SKM-1 treated with dmso at 0.1 percent for 144 hours (cell line): ENCODE measurements at regions not wholly inside any gene's neighbourhood (a gene's known extent, or its start where the extent isn't known, plus 50 kb on each side); places are given as distances from the start of the nearest gene placed in this dataset.

Source experiments
- DNase-seq: peaks from one replicate; lab custom pipeline; 2025; ENCODE audit not compliant: unreplicated experiment; lab: John Stamatoyannopoulos, UW

DNA sequence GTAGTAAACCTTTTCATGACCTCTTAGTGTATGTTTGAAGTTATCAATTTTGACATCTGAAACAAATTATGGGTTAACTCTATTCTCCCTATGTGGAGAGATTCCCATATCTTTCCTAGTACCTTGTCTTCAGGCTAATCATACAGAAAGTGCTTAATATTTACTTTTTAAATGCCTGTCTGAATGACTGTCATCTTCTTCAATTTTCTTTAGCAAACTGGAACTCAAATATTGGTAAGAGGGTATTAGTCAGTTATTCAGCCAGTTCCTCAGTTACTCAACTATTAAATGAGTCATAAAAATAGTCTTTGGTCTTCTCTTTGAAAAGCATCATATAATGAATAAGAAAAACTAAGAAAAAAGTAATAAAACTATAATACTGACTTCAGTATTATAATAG, 1038.0 kb upstream of the PIK3C3 start:
- DNase-seq: no peak

- no peak for DNase-seq
Measured at GRCh38 chr18:40915724-40916123, 1039.3 kb upstream of the PIK3C3 start.

- no peak for DNase-seq
Measured at GRCh38 chr18:40911582-40912254, 1043.3 kb upstream of the PIK3C3 start.

DNA sequence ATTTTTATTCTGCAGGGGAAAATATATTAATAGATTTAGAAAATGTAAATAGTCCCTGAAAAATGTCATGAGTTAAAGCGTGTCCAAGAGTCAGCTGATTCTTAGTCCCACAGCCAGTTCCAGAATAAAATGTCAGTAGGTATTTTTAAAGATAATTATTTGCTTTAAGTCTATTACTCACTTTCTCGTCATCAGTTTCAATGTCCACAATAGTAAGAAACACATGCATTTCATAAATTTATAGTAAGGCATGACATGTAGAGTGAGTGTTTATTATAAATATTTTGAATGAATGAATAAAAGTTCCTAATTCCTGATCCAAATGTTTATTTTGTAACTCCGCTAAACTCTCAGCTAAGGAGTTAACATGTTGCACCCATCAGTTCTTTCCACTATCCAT, 1044.0 kb upstream of the PIK3C3 start:
- no peak for DNase-seq

GRCh38 chr18:40907842-40908241, 1047.2 kb upstream of the PIK3C3 start:
- no peak for DNase-seq

DNA sequence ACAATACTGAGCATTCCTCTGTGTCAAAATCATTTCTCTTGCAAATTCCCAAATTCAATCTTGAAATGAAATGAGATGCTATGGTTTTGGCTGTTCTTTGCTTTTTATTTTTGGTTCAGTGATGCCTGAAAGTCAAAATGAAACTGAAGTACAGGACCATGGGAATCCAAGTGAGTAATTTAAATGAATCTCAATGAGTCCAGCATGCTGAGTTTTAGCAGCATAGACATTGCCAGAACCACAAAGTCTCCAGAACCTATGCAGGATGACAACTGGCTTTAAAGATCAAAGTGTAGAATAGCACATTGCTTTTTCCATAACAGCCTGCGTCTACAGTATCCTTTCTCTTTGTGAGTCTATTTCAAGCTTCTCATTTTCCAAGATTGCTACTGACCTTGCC, 1050.7 kb upstream of the PIK3C3 start:
- no peak for DNase-seq

GRCh38 chr18:40902436-40902835, 1052.6 kb upstream of the PIK3C3 start:
- DNase-seq: no peak

- DNase-seq: no peak
Measured at GRCh38 chr18:40897884-40898283, 1057.2 kb upstream of the PIK3C3 start.

DNA sequence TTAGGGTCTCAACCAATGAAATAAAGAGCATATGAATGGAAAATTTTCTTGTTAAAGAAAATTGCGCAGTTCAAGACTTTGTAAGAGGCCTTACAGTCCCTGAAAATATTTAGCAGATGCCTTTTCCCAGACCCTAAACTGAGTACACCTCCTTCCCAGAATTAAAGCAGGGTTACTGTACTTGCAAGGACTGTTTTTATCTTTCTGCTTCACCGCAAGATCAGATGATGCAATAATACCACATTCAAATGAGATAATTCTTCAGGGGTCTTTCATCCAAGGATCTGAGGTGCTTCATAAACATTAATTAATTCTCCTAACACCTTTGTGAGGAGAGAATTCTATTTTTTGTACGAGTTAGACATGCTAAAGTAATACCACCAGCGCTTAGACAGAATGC, 1071.8 kb upstream of the PIK3C3 start:
- no peak for DNase-seq

- DNase-seq: no peak
Measured at GRCh38 chr18:40882468-40882867, 1072.6 kb upstream of the PIK3C3 start.

- no peak for DNase-seq
Measured at GRCh38 chr18:40878371-40878770, 1076.7 kb upstream of the PIK3C3 start.

- DNase-seq: no peak
Measured at GRCh38 chr18:40877096-40877495, 1077.9 kb upstream of the PIK3C3 start.

GRCh38 chr18:40875101-40875615, 1079.9 kb upstream of the PIK3C3 start:
- DNase-seq: no peak

- DNase-seq: no peak
Measured at GRCh38 chr18:40874233-40874632, 1080.8 kb upstream of the PIK3C3 start.

GRCh38 chr18:40868110-40868858, 1086.8 kb upstream of the PIK3C3 start:
- DNase-seq: peak; percentile 4

DNA sequence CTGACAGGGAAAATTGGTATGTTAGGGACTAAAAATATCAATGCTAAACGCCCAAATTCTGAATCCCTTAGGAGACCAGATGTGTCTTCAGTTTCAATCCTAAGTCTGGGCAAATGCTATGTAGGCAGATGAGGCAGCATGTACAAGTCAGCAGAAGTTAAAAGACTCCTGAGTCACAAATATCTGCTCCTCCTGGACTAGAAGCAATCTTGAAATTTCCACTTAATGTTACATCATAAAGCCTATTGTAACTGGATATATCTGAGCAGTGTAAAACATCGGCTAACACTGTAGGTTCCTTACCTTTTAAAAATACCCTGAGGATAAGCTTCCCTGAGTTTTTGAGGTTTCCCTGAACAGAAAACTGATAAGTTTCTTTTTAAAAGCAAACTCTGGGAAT, 1087.6 kb upstream of the PIK3C3 start:
- no peak for DNase-seq

GRCh38 chr18:40866968-40867367, 1088.1 kb upstream of the PIK3C3 start:
- no peak for DNase-seq

DNA sequence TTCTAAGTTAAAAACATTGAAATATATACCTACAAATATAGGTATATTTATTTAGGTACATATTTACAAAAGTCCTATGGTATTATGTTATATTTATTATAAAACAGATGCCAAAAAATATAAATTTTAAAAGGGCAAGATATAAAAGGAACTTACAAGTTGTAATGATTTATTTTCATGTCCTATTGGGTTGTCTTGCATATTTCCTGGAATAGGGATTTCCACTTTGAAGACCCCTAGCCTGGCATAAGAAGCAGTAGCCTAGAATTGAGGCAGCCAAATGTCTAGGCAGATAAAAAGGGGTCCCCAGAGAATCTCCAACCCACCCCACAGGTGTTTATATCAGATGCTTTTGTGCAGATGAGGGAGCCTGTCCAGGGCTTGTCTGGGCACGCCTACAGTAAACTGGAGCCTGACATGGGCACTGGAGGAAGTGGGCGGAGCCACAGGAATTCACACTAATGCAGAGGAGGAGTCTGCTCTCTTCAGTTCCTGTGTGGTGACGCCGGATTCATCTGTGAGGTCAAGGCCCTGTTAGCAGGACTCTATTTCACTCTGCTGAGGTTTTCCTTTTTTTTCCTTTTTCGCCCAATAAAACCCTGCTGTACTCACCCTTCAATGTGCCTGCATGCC, 1088.9 kb upstream of the PIK3C3 start:
- no peak for DNase-seq

DNA sequence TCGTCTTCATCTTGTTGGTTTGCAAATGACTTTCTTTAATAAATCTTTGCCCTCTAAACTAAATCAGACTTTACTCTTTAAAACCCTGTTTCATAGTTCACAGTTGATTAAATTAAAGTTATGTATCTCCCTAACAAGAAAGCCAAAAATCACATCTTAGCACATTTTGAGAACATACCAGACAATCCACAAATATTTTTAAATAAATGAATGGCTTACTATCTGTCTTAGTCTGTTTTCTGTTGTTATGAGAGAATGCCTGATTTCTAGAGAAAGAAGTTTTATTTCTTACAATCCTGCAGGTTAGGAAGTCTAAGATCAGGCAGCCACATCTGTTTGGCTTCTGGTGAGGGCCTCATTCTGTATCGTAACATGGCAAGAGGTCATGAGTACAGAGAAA, 1090.2 kb upstream of the PIK3C3 start:
- DNase-seq: no peak

DNA sequence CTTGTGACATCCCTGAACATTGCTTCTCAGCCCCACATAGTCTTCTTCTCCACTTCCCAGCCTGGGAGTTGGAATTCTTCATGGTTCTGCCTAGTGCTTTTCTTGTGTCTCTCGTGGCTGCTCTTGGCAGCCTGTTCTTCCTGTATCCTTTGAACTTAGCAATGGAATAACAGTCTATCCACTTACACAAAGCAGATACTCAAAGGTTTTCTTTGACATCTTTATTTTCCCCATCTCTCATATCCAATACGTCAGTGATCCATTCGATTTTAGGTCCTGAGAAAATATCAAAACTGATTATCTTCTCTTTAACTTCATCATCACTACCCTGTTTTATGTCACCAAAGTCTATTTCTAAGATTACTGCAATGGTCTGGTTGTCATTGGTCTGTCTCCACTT, 1091.2 kb upstream of the PIK3C3 start:
- no peak for DNase-seq

DNA sequence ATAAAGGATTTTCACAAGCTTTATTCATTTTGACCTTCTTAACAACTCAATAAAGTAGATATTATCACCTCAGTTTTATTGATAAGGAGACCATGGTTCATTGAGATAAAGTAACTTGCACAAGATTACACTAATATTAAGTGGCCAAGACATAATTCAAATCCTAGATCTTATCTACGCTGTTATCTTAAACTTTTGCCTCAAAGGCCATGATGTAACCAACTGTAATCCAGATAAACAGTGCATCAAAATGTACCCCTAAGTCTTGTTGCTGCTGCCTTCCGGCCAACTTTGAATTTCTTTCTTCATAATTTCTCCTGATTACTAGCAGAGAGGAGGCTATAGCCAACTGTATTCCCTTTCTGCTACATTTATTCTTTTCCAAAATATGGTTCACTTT, 1094.8 kb upstream of the PIK3C3 start:
- DNase-seq: no peak

DNA sequence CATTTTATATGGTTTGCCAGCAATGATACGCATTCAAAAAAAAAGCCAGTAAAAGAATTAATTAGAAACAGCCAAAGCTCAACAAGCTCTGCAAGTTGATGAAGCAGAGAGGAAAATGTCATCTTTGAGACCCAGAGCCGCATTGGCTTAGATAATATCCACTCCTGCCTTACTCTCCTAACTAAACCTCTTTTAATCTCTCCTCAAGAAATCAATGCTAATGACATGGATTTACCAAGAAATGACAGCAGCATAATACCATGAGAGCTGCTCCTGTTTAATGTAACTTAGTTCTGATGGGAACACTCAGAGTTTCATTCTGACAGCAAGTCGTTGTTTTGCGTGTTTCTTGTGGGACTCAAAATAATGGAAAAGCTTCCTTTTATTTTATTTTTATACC, 1099.4 kb upstream of the PIK3C3 start:
- no peak for DNase-seq
